Activated T-helper 1 cell treated with anti-CD3 and anti-CD28 coated beads, Interleukin-12 subunit alpha, Interleukin-12 subunit beta, Interleukin-2, Interleukin-4 antibody, amounts not matched to agents 30 ng/mL and 10 ng/mL and 1 ng/mL, durations not matched to agents 14 hours and 24 hours and 36 hours (primary cell): ENCODE measurements at regions not wholly inside any gene's neighbourhood (a gene's known extent, or its start where the extent isn't known, plus 50 kb on each side); places are given as distances from the start of the nearest gene placed in this dataset.

Source experiments
- DNase-seq: peaks from one replicate; pipeline ENCODE4 v3.0.0; 2021; ENCODE audit warnings: low spot score
- H3K27ac Mint-ChIP-seq: one replicate; pipeline ENCODE4 v1.8.0; 2021; ENCODE audit warnings: mild to moderate bottlenecking, mixed read lengths
- H3K27me3 Mint-ChIP-seq: one replicate; pipeline ENCODE4 v1.8.0; 2022; ENCODE audit warnings: mild to moderate bottlenecking, moderate library complexity, mixed read lengths; ENCODE audit not compliant: insufficient read depth
- H3K36me3 Mint-ChIP-seq: one replicate; pipeline ENCODE4 v1.8.0; 2021; ENCODE audit warnings: low read depth, mixed read lengths
- H3K4me1 Mint-ChIP-seq: one replicate; pipeline ENCODE4 v1.8.0; 2021; ENCODE audit warnings: low read depth, mixed read lengths
- H3K4me3 Mint-ChIP-seq: one replicate; pipeline ENCODE4 v1.8.0; 2021; ENCODE audit warnings: mild to moderate bottlenecking, moderate library complexity, mixed read lengths
- H3K9me3 Mint-ChIP-seq: one replicate; pipeline ENCODE4 v1.8.0; 2021; ENCODE audit warnings: mixed read lengths
- intact Hi-C: fragments of 100-400 bp; cut with micrococcal nuclease; formaldehyde crosslinking; loops from one replicate; pipeline ENCODE4 v1.15.1; 2024

DNA sequence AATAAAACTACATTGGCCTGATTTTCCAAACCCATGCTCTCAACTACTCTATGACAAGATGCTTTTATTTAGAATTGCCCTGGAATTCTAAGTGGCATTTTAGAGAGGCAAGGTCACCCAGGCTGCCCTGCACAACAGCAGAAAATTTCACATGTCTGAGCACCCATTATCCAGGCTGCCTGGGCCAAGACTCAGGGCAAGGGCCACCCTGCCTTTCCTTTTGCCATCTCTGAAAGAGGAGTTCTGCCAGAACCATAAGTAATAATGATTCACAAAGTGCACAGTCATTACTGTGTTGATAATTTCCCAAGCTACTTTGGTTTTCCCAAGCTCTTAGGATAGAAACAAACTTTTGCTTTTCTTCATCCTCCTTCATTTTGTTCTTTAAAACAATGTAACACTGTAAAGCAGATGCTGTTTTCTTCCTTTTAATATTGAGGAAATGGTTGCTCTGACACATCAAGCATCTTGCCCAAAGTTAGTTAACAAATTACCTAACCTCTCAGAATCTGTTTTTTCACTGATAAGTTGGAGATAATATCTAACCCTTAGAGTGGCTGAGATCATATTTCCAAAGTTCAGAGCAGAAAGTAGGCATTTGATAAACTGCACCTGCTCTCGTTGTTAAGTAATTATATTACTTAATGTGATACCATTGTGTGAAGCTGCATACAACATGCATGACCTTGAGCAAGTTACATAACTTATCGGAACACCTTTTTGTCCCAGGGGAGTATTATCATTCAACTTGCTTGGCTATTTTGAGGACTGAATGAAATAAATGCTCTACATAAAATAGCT, 325.6 kb downstream of the PRELID2 start:
- Mint-ChIP-seq H3K27me3 (no peaks in the 10 kb centered on the region), H3K4me1 (no peaks in the 10 kb centered on the region), H3K9me3 (peaks cover 2% of the 10 kb centered on the region), H3K4me3 (no peak overlapping the region), H3K36me3 (no peaks in the 10 kb centered on the region), H3K27ac (no peak overlapping the region)
- intact Hi-C loops = no loop called here
- DNase-seq = no peak

DNA sequence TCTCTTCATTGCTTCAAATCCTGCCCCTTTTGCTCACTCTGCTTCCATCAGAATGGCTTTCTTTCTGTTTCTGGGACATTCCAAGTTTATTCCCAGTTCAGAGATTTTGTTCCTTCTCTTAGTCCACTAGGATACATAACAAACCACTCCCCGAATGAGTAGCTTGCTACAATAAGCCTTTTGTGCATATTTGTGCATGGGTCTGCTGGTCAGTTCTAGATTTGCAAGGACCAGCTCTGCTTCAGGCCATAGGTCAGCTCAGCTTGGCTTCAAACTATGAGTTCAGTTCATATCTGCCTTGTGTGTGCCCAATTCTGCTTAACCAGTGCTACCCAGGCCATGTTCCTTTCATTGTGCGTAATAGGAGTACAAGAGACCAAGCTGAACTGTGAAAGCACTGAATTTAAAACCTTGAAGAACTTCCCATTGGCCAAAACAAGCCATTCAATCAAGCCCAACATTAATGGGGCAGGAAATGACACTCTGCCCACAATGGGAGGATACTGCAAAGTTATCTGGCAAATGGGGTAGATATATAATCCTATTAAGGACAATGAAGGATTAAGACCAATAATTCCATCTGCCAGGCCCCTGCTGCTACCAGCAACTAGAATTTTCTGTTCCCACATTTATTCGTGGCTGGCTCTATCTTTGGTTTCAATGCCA, 328.8 kb downstream of the PRELID2 start:
- DNase-seq = no peak

DNA sequence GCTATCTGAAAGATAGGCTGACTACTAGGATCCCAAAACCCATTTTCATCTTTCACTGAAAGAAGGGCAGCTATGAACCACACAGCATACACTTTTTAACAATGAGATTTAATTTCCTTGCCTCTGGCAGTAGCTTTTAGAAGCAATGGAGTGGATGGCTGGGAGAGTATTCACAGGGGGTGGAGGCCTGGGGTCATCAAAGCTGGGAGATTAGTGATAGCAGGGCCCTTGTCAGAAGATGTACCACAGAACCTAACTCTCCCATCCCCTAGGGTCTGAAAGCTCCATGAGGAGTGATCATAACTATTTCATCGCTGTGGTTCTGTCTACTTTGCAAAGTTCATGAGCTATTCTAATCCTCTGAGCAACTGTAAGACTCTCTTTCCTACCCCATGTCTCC, 332.2 kb downstream of the PRELID2 start:
- no peaks in the 10 kb centered on the region for H3K9me3 Mint-ChIP-seq

More for the DNA sequence above, 328.8 kb downstream of the PRELID2 start:
- H3K4me1 Mint-ChIP-seq = no peaks in the 10 kb centered on the region
- no peak overlapping the region for H3K27ac Mint-ChIP-seq
- H3K27me3 Mint-ChIP-seq = no peaks in the 10 kb centered on the region
- intact Hi-C loops = no loop called here
- H3K4me3 Mint-ChIP-seq = no peak overlapping the region
- no peaks in the 10 kb centered on the region for H3K9me3 Mint-ChIP-seq
- no peaks in the 10 kb centered on the region for H3K36me3 Mint-ChIP-seq

DNA sequence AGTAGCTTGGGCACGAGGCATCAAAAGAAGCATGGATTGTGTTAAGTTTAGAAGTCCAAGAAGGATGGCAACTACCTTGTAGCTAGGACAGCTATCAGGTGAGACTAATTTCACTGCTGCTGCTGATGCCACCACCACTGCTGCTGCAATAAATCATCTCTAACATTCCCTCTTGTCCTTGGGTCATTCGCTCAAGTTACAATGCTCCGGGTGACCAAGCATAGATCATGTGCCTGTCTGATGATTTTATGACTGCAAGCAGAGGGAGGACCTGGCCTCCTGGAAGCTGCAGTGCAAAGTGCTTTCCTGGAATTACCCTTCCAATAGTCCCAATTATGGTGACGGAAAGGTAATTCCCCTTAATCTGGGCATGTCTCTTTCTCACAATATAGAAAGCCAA, 334.4 kb downstream of the PRELID2 start:
- no peak overlapping the region for H3K4me3 Mint-ChIP-seq
- intact Hi-C loops = no loop called here
- no peaks in the 10 kb centered on the region for H3K36me3 Mint-ChIP-seq
- H3K4me1 Mint-ChIP-seq = no peaks in the 10 kb centered on the region
- H3K27me3 Mint-ChIP-seq = no peaks in the 10 kb centered on the region
- H3K27ac Mint-ChIP-seq = no peak overlapping the region
- DNase-seq = no peak
- H3K9me3 Mint-ChIP-seq = no peaks in the 10 kb centered on the region

More for the DNA sequence above, 332.2 kb downstream of the PRELID2 start:
- no peak for DNase-seq
- Mint-ChIP-seq H3K27ac (no peak overlapping the region), H3K36me3 (no peaks in the 10 kb centered on the region), H3K27me3 (no peaks in the 10 kb centered on the region), H3K4me1 (no peaks in the 10 kb centered on the region), H3K4me3 (no peak overlapping the region)
- intact Hi-C loops = no loop called here

DNA sequence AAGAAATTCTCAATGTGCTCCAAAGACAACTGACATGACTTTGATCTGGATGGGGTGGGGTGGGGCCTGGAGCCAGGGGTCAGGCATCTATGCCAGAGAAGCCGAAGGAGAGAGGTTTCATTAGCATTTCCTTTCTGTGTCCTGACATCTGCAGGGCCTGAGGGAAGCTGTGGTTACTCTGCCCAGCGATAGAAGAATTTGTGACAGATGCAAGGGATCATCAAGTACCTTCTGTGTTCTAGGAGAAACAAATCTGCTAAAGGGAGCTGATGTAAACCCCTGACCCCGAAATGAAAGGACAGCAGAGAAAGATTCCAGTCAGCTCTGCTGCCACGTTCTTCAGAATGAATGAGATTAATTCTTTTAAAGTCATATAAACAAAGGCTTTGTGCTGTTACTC, 335.7 kb downstream of the PRELID2 start:
- no peak for DNase-seq
- no peaks in the 10 kb centered on the region for H3K9me3 Mint-ChIP-seq
- no peak overlapping the region for H3K27ac Mint-ChIP-seq
- intact Hi-C loops = no loop called here
- no peaks in the 10 kb centered on the region for H3K4me1 Mint-ChIP-seq
- H3K27me3 Mint-ChIP-seq = no peaks in the 10 kb centered on the region
- H3K4me3 Mint-ChIP-seq = no peak overlapping the region
- no peaks in the 10 kb centered on the region for H3K36me3 Mint-ChIP-seq

DNA sequence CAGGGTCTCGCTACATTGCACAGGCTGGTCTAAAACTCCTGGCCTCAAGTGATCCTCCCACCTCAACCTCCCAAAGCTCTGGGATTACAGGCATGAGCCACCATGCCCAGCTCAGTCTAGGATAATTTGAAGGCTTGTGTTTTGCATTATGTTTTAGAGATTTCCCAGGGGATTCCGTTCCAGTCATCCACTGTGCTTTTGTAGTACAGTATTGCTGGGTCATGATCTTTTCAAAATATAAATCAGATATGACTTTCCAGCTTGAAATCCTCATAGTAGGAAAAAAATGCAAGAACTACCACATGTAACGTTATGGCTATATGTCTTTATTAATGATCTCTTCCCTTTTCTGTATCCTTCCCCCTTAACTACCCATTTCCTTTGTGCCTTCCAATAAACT, 338.1 kb downstream of the PRELID2 start:
- no peaks in the 10 kb centered on the region for H3K9me3 Mint-ChIP-seq
- H3K27me3 Mint-ChIP-seq = no peaks in the 10 kb centered on the region
- no peak overlapping the region for H3K27ac Mint-ChIP-seq
- H3K36me3 Mint-ChIP-seq = no peaks in the 10 kb centered on the region
- DNase-seq = no peak
- H3K4me3 Mint-ChIP-seq = no peak overlapping the region
- intact Hi-C loops = no loop called here
- H3K4me1 Mint-ChIP-seq = no peaks in the 10 kb centered on the region

DNA sequence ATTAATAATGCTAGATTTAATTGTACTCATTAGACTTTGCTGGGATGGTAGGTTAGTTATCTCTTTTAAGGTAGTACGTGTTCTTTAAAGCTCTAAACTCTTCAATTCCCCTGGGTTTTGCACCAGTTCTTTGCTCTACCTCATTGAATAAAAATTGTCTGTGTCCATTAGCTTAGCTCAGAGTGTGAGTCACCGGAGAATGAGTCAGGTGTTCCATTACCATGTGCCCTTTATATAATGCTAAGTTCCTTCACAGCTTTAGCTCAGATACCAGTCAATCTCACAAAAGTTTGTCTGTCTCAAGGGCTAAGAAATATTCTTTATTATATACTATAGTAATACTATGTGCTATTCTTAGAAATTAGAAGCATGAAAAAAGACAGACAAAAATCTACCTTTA, 339.4 kb downstream of the PRELID2 start:
- intact Hi-C loops = no loop called here
- H3K27ac Mint-ChIP-seq = no peak overlapping the region

DNA sequence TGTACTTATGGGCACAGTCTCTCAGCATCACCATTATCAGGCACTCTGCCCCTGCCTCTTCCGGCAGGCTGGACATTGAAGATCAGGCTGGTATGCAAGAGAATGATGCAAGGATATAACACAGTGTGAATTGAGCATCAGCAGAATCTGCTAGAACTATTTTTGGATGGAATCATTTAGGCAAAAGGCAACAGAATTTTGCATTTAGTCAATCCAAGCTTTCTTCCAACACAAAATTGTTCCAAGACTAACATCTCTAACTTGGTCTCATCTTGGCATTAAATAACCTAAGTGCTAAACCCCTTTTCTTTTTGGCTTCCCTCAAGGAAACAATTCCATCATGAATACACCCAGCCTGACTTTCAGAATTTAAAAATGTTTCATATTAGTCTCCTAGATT, 339.9 kb downstream of the PRELID2 start:
- H3K4me1 Mint-ChIP-seq = no peaks in the 10 kb centered on the region
- H3K36me3 Mint-ChIP-seq = no peaks in the 10 kb centered on the region
- no peaks in the 10 kb centered on the region for H3K9me3 Mint-ChIP-seq
- no peak for DNase-seq
- H3K4me3 Mint-ChIP-seq = no peak overlapping the region
- intact Hi-C loops = no loop called here
- H3K27ac Mint-ChIP-seq = no peak overlapping the region
- H3K27me3 Mint-ChIP-seq = no peaks in the 10 kb centered on the region

More for the DNA sequence above, 339.4 kb downstream of the PRELID2 start:
- Mint-ChIP-seq H3K4me3 (no peak overlapping the region), H3K36me3 (no peaks in the 10 kb centered on the region), H3K9me3 (no peaks in the 10 kb centered on the region), H3K4me1 (no peaks in the 10 kb centered on the region), H3K27me3 (no peaks in the 10 kb centered on the region)
- DNase-seq = no peak

DNA sequence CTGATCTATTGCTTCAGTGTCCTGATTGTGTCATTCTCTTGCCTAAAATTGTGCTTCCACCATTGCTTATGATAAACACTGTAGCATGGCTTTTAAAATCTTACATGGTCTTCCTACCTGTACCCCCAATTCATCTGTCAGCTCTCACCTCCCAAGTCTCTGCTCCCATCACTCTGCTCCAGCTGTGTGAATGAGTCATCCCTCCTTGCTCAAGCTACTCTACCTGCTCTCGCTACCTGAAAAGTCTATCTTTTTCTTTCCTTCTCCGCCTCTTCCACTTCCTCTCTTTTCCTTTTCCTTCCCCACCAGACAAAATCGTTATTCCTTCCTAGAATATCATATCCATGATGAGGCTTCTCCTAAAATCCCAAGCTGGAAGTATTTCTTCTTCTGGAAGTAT, 341.7 kb downstream of the PRELID2 start:
- no peak overlapping the region for H3K27ac Mint-ChIP-seq
- H3K4me3 Mint-ChIP-seq = no peak overlapping the region
- H3K36me3 Mint-ChIP-seq = no peaks in the 10 kb centered on the region
- no peaks in the 10 kb centered on the region for H3K9me3 Mint-ChIP-seq
- H3K4me1 Mint-ChIP-seq = no peaks in the 10 kb centered on the region
- intact Hi-C loops = no loop called here
- H3K27me3 Mint-ChIP-seq = no peaks in the 10 kb centered on the region
- no peak for DNase-seq

DNA sequence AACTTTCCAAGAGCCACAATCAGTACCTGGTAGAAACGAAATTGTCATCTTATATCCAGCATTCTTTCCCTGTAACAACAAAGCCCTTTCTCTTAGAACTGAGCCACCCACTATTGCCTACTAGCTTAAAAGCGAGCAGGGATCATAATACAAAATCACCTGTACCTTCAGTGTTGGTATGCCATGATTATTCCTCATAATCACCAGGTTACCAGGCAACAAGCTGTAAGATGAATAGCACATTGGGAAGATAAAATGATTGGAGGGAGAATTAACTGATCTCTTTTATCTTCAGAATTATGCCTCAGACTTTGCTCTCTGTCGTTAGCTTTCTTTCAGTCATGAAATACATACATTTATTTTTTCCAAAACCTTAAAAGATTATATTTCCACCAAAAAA, 345.6 kb downstream of the PRELID2 start:
- Mint-ChIP-seq H3K4me3 (no peak overlapping the region), H3K9me3 (no peaks in the 10 kb centered on the region), H3K27me3 (no peaks in the 10 kb centered on the region), H3K4me1 (no peaks in the 10 kb centered on the region), H3K36me3 (no peaks in the 10 kb centered on the region), H3K27ac (no peak overlapping the region)
- intact Hi-C loops = no loop called here
- no peak for DNase-seq

DNA sequence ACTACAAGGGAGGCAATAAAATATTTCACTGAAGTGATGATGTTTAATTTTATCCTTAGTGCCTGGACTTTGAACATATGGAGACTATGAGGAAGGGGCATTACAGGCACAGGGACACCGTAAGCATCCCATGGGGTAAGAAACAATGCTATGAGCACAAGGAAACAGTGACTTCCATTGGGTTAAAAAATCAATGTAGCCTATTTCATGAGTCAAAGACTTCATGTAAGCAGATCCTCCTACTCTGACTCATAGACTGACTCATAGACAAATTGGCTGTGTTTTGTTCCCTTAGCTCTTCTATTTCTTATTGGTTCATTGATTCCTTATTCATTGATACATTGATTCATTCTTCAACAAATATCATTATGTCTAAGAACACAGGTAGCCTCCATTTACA, 351.0 kb downstream of the PRELID2 start:
- intact Hi-C loops = no loop called here
- Mint-ChIP-seq H3K4me1 (no peaks in the 10 kb centered on the region), H3K27me3 (no peaks in the 10 kb centered on the region), H3K4me3 (no peak overlapping the region), H3K36me3 (no peaks in the 10 kb centered on the region), H3K9me3 (no peaks in the 10 kb centered on the region), H3K27ac (no peak overlapping the region)
- DNase-seq = no peak

DNA sequence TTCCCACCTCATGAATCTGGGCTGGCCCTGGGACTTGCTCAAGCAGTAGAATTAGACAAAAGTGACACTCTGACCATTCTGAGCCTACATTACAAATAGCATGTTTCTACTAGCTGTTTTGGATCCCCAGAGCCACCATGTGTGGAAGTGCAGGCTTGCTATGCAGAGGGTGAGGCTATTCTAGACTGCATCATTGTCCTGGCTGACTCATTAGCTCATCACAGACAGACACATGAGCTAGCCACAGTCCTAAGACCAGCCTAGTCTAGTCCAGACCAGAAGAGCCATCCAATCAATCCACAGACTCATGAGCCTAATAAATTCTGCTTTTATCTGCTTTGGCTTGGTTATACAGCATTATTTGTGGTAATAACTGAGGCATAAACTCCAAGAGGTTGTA, 351.9 kb downstream of the PRELID2 start:
- no peak overlapping the region for H3K27ac Mint-ChIP-seq
- H3K9me3 Mint-ChIP-seq = no peaks in the 10 kb centered on the region
- intact Hi-C loops = no loop called here
- no peak for DNase-seq
- H3K4me1 Mint-ChIP-seq = no peaks in the 10 kb centered on the region
- H3K4me3 Mint-ChIP-seq = no peak overlapping the region
- no peaks in the 10 kb centered on the region for H3K27me3 Mint-ChIP-seq
- H3K36me3 Mint-ChIP-seq = no peaks in the 10 kb centered on the region

DNA sequence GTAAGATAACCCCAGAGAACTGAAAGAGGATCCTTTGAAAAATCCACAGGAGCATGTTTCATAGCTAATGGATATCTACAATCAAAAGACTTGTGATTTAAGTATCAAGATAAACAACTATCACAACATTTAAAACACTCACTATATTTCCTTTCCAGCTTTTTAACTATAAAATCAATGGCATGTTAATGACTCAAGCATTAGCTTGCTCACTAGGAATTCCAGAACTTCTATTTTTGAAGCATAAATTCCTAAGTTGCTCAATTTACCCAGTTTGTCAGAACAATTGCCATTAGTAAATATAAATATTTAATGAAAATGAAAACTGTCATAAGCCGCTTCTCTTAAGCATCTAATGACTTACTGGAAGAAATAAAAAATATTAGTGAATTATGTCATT, 355.3 kb downstream of the PRELID2 start:
- Mint-ChIP-seq H3K4me3 (no peak overlapping the region), H3K9me3 (no peaks in the 10 kb centered on the region), H3K27ac (no peak overlapping the region), H3K27me3 (no peaks in the 10 kb centered on the region), H3K36me3 (no peaks in the 10 kb centered on the region), H3K4me1 (no peaks in the 10 kb centered on the region)
- no peak for DNase-seq
- intact Hi-C loops = no loop called here
